PC-3 (cell line): ENCODE measurements at regions not wholly inside any gene's neighbourhood (a gene's known extent, or its start where the extent isn't known, plus 50 kb on each side); places are given as distances from the start of the nearest gene placed in this dataset.

Experiments
- EZH2 ChIP-seq: fragments of 300-600 bp; sonication (generic); IDR thresholded peaks from one replicate; pipeline ENCODE4 v1.6.1; 2017; ENCODE audit warnings: antibody characterized with exemption, mild to moderate bottlenecking, low read length; ENCODE audit not compliant: unreplicated experiment
- EZH2phosphoT487 ChIP-seq: fragments of 300-600 bp; sonication (generic); IDR thresholded peaks from 2 replicates; pipeline ENCODE4 v1.6.1; 2018; ENCODE audit warnings: mild to moderate bottlenecking, antibody characterized with exemption, low read length, borderline replicate concordance
- TF ChIP-seq, protein P1 (sequence below): fragments of 300-600 bp; sonication (generic); conservative IDR thresholded peaks from 2 replicates; pipeline ENCODE4 v1.5.1; 2017; ENCODE audit warnings: antibody characterized with exemption, low read depth, mild to moderate bottlenecking, low read length

GRCh38 chr14:86640288-86640687 lies 1110.3 kb downstream of the FLRT2 start:
- TF ChIP-seq, protein P1, sequence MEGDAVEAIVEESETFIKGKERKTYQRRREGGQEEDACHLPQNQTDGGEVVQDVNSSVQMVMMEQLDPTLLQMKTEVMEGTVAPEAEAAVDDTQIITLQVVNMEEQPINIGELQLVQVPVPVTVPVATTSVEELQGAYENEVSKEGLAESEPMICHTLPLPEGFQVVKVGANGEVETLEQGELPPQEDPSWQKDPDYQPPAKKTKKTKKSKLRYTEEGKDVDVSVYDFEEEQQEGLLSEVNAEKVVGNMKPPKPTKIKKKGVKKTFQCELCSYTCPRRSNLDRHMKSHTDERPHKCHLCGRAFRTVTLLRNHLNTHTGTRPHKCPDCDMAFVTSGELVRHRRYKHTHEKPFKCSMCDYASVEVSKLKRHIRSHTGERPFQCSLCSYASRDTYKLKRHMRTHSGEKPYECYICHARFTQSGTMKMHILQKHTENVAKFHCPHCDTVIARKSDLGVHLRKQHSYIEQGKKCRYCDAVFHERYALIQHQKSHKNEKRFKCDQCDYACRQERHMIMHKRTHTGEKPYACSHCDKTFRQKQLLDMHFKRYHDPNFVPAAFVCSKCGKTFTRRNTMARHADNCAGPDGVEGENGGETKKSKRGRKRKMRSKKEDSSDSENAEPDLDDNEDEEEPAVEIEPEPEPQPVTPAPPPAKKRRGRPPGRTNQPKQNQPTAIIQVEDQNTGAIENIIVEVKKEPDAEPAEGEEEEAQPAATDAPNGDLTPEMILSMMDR = no peak
- no peak for TF ChIP-seq EZH2
- TF ChIP-seq EZH2phosphoT487 = no peak
